HG03439 (cell line): ENCODE measurements at regions not wholly inside any gene's neighbourhood (a gene's known extent, or its start where the extent isn't known, plus 50 kb on each side); places are given as distances from the start of the nearest gene placed in this dataset.
A peak's percentile ranks its signal among the peaks of the same experiment; 100 is the strongest.

Source experiments
- ATAC-seq: cut with Tn5 transposase; IDR thresholded peaks from one replicate; pipeline ENCODE4 v1.9.1; 2021; ENCODE audit warnings: mild to moderate bottlenecking, moderate library complexity; ENCODE audit not compliant: unreplicated experiment

DNA sequence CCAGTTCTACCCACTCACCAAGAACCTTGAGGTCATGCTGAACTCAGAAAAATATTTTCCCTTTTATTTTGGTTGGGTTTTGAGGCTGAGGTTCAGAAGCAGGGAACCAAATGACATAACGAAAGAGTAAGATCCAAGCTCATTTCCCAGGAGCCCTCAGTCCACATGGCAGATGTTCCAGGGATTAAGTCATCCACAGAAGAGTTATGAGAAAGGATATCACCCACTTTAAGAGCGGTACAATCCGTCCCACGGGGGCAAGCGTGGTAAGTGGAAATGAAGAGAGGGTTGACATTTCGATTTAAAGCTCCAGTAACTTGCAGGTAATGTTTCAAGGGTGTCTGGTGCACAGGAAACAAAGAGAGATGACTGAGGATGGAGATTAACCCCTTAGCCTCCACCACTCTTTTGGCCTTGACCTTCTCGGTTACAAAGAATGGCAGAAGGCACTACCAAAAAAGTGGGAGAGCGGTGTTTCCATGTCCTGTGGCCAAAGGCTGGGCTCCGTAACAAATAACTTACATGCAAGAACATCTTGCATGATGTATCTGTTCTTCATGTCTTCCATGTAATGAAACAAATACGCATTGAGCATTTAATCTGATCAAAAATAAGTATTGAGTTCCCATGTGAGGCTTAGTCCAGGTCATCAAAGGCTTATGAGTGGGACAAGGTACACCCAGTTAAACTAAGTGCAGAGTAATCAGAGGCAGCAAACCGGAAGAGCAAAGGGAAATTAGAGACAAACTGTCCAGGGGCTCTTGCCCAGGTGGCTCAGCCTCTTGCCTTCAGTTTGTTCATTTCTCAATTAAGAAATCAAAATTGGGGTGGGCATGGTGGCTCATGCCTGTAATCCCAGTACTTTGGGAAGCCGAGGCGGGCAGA, 241.4 kb downstream of the TOMM20 start:
- ATAC-seq: no peak

GRCh38 chr1:234886081-234886984, 242.3 kb downstream of the TOMM20 start:
- ATAC-seq: no peak

- ATAC-seq: no peak
Measured at GRCh38 chr1:234885601-234886000, 243.0 kb downstream of the TOMM20 start.

DNA sequence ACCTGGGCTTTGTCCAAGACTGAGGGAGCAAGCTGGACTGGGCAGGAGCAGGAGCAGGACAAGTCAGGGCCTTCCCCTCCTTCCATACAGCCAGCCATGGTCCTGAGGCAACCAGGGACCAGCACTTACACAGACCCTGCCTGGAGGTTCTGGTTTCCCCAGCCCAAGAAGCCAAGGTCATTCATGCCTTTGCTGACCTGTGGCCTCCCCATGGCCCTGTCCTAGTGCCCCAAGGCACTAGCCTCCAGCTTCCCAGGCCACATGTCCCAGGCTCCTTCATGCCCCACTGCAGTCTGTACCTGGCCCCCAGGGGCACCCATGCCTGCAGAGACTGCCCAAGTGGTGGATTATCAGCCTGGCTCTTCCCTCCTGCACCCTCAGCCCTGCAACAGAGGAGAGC, 243.9 kb downstream of the TOMM20 start:
- ATAC-seq: no peak

DNA sequence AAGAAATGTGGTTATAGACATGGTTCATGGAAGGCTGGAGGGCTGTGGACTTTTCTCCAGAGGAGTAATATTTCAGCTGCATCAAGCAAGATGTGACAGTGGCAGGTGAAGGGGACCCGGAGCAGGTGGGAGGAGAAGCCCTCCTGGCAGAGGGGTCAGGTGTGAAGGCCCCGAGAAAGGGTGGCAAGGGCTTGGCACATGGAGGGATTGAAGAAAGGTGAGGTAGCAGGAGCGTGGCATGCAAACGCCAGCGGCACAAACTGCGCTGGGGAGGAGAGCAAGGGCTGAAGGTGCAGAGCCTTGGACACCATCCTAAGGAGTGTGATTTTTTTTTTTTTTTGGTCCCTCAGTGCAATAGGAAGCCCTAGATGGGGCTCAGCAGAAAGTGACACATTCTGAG, 244.6 kb downstream of the TOMM20 start:
- ATAC-seq: no peak

DNA sequence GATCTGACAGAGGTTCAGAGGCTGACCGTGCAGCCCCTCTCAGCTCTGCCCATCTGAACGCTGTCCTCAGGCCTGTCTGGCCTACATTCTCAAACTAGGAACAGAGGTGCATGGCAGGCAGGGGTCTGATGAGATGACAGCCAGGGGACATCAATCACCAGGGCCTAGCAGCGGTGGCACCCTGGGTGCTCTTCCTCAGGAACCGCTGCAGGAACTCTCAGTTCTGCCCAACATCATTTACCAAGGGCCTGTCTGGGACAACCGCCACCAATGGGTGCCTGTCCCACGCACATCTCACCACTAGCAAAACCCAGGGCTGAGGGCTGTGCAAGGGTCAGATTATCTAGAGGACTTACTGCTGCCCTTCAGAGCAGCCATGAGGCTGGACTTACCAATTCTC, 245.7 kb downstream of the TOMM20 start:
- ATAC-seq: no peak

- ATAC-seq: peak; percentile 82
Measured at GRCh38 chr1:234881893-234882771, 246.5 kb downstream of the TOMM20 start.

- no peak for ATAC-seq
Measured at GRCh38 chr1:234879147-234880080, 249.2 kb downstream of the TOMM20 start.

DNA sequence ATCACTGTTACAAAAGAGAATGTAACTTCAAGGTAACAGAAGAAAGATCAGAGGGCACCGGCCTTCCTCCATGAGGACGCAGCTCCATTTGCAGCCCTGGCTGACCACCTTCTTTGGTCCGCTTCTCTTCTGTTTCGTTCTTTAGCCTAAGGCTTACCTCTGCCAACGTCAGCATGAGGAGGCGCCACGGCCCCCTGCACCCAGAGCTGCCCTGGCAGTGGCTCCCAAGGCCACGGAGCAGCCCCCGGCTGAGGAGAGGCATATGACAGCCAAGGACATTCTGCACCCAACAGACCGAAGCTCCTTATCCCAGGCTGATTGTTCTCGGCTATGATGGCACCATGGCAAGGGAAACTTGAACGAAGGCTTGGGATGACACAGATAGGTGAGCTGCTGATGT, 250.3 kb downstream of the TOMM20 start:
- ATAC-seq: no peak

DNA sequence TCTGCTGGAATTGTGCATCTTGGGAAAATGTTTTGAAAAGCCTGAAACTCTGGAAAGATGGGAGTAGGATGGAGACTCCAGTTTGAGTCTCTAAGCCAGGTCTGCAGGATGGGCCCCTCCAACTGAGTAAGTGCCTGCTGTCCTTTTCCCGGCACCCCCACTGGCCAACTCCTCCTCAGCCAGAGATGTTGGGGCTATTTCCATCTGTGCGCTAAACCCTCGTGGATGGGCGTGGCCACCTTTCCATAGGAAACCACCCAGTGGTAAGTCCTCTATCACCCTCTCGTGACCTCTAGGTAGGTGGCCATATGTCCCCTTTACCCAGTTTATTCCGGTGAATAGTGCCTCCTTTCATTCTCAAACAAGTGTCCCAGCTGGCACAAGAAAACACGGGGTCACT, 250.9 kb downstream of the TOMM20 start:
- ATAC-seq: no peak

DNA sequence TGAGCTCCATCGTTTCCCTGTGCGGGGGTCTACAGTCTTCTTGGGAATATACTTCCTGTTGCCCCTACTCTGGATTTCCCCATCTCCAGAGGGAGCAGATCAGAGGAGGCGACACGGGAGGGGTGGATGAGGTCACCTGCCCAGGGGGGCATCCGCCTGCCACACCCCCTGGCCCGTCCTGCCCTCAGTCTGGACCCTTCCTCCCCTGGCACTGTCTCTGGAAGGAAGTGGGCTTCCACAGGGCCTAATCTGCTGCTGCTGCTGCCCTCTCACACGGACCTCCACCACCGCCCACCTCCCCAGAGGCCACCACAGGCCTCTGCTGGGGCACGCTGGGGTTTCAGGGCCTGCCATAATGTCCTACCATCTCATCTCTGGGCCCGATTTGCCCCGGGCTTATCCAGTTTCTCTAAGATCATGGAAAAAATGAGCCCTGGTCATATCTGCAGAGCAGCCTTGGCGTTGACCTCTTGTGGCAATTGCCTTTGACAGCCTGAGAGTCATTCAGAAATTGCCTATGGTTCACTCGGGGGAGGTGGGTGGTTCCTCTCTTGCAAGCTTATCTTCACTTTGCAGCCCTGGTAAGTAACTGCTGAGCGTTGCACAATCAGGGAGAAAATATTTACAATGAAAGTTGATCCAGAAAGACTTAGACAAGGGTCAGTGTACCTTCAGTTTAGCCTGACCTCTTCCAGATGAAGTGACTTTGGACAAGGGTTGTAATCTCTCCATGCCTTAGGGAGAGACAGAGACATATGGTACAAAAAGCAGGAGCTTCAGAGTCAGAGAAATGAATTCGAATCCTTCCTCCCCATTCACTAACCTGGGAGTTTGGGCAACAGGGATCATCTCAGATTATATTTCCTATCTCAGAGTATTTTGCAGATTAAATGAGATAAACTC, 252.4 kb downstream of the TOMM20 start:
- no peak for ATAC-seq

DNA sequence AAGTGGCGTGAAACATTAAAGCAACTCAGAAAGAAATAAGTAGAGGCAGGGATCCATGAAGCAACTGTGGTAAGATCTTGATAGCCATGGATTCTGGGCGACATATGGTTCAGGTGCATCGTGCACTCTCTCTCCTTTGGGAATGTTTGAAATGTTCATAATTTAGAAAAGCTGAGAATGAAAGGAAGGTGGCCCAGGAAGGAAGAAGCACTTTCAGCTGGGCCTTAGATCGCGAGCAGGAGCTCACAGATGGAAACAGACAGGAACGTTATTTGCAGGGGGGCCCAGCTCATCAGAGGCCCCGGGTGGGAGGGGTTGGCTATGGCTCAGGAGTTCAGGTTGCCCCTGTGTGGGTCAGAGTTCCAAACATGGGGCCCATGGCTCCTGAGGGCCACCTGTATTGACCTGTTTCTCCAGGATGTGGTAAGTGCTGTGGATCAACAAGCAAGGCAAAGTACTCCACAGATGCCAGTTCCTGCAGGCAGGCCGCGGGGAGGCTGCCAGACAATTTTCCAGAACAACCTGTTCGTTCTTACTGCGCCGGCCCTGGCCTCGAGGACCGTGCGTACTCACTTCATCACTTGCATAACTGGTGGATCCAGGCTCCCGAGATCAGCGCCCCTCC, 253.2 kb downstream of the TOMM20 start:
- ATAC-seq: no peak

DNA sequence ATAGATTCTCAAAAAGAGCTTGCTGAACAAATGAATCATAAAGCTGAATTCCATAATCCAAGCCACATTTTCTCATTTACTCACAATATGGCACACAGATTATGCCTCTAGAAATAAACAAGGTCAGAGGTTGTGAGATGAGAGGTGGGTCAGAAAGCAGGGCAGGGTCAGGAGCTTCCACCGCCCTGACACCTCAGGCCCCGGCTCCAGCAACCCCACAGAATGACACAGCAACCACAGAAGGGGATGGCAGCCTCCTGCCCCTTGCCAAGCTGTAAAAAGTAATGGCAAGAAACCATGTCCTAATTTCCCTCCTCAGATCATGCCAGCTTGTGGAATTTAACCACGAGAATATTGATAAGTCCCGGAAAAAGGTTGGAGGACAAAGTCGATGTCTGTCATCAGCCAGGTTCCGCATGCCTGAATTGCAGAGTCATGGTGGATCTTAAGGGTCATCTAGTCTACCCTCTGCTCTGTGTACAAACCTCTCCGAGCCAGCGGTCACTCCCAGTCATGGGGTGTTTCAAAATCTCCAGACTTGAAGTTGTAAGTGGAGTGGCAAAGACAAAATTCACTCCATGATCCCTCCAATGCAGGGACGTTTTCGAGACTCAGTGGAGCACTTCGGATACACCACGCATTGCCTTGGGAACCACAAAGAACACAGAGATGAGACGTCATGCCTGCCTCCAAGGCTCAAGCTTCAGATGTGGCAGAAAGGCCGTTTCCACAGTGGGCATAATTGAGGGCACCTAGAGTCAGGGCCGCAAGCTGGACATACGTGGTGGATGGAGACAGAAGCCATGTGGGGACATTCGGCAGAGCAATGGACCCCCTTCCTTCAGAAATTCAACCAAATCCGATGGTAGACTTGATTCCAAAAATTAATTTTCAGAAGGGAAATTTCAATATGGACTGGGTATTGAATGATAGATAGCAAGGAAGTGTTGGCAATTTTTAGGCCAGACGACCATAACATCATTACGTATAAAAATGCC, 254.0 kb downstream of the TOMM20 start:
- no peak for ATAC-seq

DNA sequence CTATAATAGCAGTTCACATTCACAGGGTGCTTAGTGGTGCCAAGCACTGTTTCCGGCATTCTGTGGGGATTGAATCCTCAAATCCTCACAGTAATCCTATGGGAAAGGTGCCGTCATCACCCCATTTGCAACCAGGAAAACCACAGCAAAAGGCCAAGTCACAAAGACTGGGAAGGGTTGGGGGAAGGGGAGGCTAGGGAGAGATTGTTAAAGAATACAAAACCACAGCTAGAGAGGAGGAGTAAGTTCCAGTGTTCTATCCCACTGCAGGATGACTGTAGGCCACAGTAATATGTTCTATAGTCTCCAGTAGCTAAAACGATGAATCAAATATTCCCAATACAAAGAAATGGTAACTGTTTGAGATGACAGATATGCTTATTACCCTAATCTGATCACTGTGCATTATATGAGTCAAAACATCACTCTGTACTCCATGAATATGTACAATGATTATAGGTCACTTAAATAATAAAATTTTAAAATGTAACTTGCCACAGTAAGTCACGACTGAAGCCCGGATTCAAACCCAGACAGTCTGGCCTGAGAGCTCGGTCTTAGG, 256.8 kb downstream of the TOMM20 start:
- ATAC-seq: no peak

DNA sequence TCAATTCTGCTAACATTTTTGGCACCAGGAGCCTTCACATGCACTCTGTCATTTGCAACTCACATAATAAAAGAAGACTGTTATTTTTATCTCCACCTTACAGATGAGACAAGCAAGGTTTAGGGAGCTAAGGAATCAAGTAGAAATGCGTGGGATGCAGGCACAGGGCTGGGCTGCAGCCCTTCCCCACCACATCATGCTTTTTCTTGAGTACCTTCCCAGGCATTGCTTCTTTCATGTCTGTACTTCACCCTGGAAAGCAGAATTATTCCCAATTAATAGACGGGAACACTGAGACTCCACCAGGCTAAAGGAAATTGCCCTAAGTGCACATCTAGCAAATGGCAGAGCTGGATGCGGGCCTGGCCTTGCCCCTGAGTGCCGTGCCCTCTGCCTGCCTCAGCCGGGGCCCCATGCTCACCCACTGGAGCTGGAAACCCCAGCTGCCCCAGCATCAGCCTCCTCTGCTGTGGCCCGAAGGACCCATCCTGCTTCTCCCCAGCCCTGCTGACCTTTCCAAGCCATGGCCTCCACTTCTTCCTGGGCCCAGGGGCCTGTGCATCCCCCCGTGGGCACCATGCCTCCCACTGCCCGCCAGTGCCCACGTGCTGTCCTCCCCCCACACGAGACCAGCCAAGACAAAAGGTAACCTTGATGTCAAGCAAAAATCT, 257.5 kb downstream of the TOMM20 start:
- ATAC-seq: no peak
